Gastrocnemius medialis (tissue), 4 donors: ENCODE measurements at regions not wholly inside any gene's neighbourhood (a gene's known extent, or its start where the extent isn't known, plus 50 kb on each side); places are given as distances from the start of the nearest gene placed in this dataset.

Experiments
- POLR2A ChIP-seq, 2 donors: fragments of 450-650 bp; IDR thresholded peaks; one replicate each; pipeline ENCODE4 v1.6.1; 2017; ENCODE audit warnings: antibody characterized with exemption in 2 of 2, mild to moderate bottlenecking in 2 of 2, moderate library complexity in 2 of 2
- TF ChIP-seq, protein P1 (sequence below), 5 experiments: fragments of 450-650 bp in 3 of 5; fragments of 200-600 bp in 2 of 5; sonication (generic) in 2 of 5; IDR thresholded peaks in 4 of 5; conservative IDR thresholded peaks in 1 of 5; 1 replicate in 4 of 5; 2 replicates in 1 of 5; pipeline ENCODE4 v1.5.1; 2016 to 2019; ENCODE audit warnings: antibody characterized with exemption in 5 of 5, mild to moderate bottlenecking in 3 of 5, moderate library complexity in 3 of 5

DNA sequence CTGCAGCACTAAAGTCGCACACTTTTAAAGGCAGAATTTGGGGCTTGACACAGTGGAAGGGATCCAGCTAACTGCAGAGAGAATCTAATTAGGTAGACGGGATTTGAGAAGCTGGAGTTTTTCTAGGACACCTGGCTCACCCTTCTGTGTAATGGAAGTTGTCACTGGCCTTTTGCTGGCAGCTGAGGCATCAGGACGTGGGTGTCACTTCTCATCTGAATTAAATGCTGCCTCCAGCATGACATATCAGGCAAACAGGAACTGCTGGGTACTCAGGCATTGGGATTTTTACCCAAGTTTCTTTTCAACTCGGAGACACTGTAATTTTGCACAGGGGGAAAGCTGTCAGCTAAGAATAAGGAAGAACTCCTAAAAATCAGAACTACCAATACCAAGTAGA is 861.9 kb upstream of the ARPP21 start:
- TF ChIP-seq, protein P1, sequence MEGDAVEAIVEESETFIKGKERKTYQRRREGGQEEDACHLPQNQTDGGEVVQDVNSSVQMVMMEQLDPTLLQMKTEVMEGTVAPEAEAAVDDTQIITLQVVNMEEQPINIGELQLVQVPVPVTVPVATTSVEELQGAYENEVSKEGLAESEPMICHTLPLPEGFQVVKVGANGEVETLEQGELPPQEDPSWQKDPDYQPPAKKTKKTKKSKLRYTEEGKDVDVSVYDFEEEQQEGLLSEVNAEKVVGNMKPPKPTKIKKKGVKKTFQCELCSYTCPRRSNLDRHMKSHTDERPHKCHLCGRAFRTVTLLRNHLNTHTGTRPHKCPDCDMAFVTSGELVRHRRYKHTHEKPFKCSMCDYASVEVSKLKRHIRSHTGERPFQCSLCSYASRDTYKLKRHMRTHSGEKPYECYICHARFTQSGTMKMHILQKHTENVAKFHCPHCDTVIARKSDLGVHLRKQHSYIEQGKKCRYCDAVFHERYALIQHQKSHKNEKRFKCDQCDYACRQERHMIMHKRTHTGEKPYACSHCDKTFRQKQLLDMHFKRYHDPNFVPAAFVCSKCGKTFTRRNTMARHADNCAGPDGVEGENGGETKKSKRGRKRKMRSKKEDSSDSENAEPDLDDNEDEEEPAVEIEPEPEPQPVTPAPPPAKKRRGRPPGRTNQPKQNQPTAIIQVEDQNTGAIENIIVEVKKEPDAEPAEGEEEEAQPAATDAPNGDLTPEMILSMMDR (IDR thresholded peaks at IDR 0.05 in 4 of 5, conservative IDR thresholded peaks at IDR 0.05 in 1 of 5) = no peak
- no peak for TF ChIP-seq POLR2A (IDR thresholded peaks at IDR 0.05)
